GM18909 (cell line): ENCODE measurements at regions not wholly inside any gene's neighbourhood (a gene's known extent, or its start where the extent isn't known, plus 50 kb on each side); places are given as distances from the start of the nearest gene placed in this dataset.

Source experiments
- ATAC-seq: cut with Tn5 transposase; IDR thresholded peaks from one replicate; pipeline ENCODE4 v1.9.1; 2021; ENCODE audit warnings: mild to moderate bottlenecking; ENCODE audit not compliant: unreplicated experiment, poor library complexity

- no peak for ATAC-seq
Measured at GRCh38 chr10:131442271-131442670, 130.8 kb upstream of the TCERG1L start.

GRCh38 chr10:131444286-131444685 is 132.8 kb upstream of the TCERG1L start:
- ATAC-seq: no peak

DNA sequence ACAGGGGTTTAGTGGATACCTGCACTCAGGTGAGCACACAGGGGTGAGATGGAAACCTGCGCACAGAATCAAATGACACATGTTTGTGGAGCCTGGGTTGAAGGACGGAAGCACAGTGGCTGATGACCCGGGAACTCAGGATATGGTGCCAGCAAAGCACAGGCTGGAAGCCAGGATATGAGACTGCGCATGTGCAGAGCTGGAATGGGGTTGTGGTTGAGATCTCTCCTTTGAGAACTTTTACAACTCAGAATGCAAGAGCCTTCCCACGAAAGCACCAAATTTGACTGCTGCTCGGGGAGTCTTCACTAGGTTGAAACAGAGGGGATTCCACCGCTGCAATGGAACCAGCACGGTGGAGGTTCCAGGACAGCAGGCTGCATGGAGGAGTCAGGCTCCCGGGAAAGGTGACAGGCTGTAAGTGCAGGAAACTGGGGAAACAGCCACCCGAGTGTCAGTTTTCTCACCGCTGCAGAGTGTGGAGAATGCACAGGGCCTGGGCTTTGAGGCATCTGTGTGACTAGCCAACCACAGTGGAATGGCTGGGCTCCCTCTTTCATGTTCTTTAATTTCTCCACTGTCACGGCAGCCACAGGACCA is 133.4 kb upstream of the TCERG1L start:
- ATAC-seq: no peak

GRCh38 chr10:131445623-131446022 is 134.1 kb upstream of the TCERG1L start:
- ATAC-seq: no peak

GRCh38 chr10:131446171-131446570 is 134.7 kb upstream of the TCERG1L start:
- ATAC-seq: no peak

DNA sequence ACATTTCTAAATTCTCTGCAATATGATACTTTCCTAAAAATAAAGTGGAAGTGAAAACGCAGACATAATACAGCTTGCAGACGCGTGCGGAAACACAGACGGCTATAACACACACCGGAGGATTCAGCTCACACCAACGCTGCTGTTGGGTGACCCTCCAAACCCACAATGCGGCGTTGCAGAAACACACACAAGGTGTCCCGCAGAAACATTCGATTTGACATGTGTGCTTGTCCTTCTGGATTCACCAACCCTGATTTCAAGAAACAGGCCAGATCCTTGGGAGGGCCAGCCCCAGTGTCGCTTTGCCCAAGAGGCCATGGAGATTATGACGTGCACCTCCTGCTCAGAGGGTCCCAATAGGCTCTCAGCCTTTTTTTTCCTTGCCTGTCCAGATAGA is 136.7 kb upstream of the TCERG1L start:
- ATAC-seq: no peak

GRCh38 chr10:131448883-131449282 is 137.4 kb upstream of the TCERG1L start:
- no peak for ATAC-seq

GRCh38 chr10:131450216-131450765 is 138.8 kb upstream of the TCERG1L start:
- ATAC-seq: no peak

- ATAC-seq: no peak
Measured at GRCh38 chr10:131451407-131452015, 140.0 kb upstream of the TCERG1L start.

DNA sequence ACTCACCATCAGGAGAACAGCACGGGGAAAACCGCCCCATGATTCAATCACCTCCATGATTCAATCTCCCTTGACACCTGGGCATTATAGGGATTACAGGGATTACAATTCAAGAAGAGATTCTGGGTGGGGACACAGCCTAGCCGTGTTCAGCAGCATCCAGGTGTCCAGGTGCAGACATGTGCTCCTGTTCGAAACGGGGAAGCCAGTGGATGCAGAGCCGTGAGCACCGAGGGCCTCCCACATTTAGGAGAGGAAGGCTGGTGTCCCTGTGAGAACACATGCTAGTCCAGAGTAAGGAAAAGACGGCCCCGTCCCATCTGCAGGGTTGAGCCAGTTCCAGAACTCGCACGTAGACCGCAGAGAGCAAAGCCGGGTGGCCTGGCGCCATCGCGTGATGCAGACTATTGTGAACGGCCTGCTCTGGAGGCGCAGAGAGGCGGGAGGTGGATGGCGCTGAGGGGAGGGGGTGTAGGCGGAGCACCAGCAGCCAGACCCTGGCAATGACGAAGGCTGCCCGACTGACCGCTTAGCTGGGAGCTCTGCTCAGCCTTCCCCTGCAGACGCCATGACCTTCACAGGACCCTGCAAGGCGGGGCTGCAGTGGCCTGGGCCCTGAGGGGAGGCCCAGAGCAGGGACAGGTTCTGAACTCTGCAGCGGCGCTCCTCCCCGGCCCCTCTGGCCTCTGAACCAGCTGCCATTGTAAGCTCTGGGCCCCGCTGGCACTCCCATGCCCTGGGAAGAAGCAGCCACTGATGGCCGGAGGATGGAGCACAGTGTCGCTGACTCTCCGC is 141.6 kb upstream of the TCERG1L start:
- no peak for ATAC-seq

- ATAC-seq: peak; percentile 41
Measured at GRCh38 chr10:131453721-131454634, 142.5 kb upstream of the TCERG1L start.

- ATAC-seq: no peak
Measured at GRCh38 chr10:131456411-131456810, 144.9 kb upstream of the TCERG1L start.

DNA sequence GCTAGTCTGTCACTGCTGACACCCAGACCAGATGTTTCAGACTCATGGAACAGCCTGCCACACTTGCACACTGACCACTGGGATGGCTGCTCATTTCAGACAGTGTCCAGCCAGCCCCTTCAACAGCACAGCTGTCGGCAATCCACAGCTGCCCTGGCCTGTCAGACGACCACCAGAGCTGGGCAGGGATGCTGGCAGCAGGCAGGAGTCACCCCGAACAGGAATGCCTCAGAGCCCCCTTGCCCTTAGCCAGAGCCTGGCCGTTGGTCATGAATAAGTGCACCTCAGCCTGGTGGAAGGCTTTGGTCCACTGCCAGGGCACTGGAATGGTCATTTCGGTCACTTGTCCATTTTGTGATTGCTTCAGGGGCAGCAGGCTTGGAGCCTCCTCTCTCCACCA is 149.6 kb upstream of the TCERG1L start:
- no peak for ATAC-seq

- no peak for ATAC-seq
Measured at GRCh38 chr10:131464789-131465188, 153.3 kb upstream of the TCERG1L start.

DNA sequence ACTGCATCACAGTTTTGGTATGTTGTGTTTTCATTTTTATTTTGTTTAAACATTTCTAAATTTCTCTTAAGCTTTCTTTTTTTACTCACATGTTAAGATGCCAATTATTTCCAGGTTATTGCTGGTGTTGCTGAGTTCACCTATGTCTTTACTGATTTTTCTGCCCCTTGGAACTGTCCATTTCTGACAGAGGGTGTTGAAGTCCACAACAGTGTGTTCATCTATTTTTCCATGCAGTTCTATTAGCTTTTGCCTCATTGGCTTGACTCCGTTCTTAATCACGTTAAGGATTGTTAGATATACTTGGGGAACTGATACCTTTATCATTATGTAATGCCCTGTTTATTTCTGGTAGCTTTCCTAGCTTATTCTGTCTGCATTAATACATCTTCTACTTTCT is 158.0 kb upstream of the TCERG1L start:
- no peak for ATAC-seq

DNA sequence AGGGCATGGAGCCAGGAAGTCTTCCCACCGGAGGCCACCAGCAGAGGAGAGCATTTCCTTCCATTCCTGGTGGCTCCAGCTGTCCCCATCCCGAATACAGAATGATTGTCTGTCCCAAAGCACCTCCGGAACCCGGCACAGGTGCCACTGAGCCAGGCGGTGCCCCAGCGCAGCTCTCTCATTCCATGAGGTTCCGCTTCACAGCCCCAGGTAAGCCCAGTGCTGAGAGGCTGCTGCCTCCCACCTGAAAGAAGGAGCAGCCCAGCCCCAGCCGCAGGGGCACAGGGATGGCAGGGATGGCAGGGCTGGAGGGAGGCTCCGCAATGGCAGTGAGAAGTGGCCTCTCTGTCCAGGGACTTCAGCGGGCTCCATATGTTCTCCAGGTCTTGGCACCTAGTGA is 162.1 kb upstream of the TCERG1L start:
- ATAC-seq: no peak

GRCh38 chr10:131474416-131474815 is 162.9 kb upstream of the TCERG1L start:
- no peak for ATAC-seq

GRCh38 chr10:131475043-131475442 is 163.5 kb upstream of the TCERG1L start:
- no peak for ATAC-seq

DNA sequence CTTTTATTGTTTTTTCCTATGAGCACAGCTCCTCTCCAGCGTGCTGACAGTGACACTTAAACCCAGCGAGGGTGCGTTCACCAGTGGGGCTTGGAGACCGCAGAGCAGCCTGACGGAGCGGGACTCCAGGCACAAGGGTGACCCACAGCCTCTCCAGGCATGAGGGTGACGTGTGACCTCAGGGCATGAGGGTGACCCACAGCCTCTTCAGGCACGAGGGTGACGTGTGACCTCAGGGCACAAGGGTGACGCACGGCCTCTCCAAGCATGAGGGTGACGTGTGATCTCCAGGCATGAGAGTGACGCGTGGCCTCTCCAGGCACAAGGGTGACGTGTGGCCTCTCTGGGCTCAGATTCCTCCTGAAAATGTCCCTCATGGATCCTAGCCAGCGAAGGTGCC is 164.3 kb upstream of the TCERG1L start:
- ATAC-seq: no peak

GRCh38 chr10:131477457-131478121 is 166.1 kb upstream of the TCERG1L start:
- no peak for ATAC-seq
